A673 (cell line): ENCODE measurements at regions not wholly inside any gene's neighbourhood (a gene's known extent, or its start where the extent isn't known, plus 50 kb on each side); places are given as distances from the start of the nearest gene placed in this dataset.
A peak's percentile ranks its signal among the peaks of the same experiment; 100 is the strongest.
"Not testable (repeated sequence)": the region's sequence is repeated elsewhere in the genome, so short reads cannot be mapped to it uniquely, and the experiment has no call there.

ENCODE experiments used
- BruUV-seq: library from RNA; stranded (reverse); fragments of 400-500 nt; replicated peaks from 2 replicates; lab custom pipeline; 2021; lab: Mats Ljungman, UMichigan
- CTCF ChIA-PET: fragments of 300-600 bp; sonication (Branson Sonifier 250); formaldehyde crosslinking; loops from one replicate; lab custom pipeline; 2022; ENCODE audit warnings: antibody characterized with exemption; lab: Charles Lee
- POLR2A ChIA-PET: fragments of 300-600 bp; sonication (Branson Sonifier 250); formaldehyde crosslinking; loops from one replicate; lab custom pipeline; 2022; ENCODE audit warnings: antibody characterized with exemption; ENCODE audit not compliant: low non-redundant PET; lab: Charles Lee
- DNase-seq: peaks from one replicate; pipeline ENCODE4 v3.0.0-alpha.2; 2015; ENCODE audit warnings: low spot score
- H3K27ac ChIP-seq: fragments of 200-600 bp; sonication (generic); 2 replicates; pipeline ENCODE4 v1.5.1; 2016; ENCODE audit warnings: mixed run types, low read depth, mild to moderate bottlenecking, mixed read lengths, antibody characterized with exemption, low read length; ENCODE audit not compliant: poor library complexity, severe bottlenecking
- H3K27me3 ChIP-seq: fragments of 200-600 bp; sonication (generic); replicated peaks from 2 replicates; pipeline ENCODE4 v1.6.1; 2017; ENCODE audit warnings: mixed run types, low read depth, mild to moderate bottlenecking, mixed read lengths, antibody characterized with exemption, low read length; ENCODE audit not compliant: insufficient read depth, poor library complexity
- H3K36me3 ChIP-seq: fragments of 200-600 bp; sonication (generic); 2 replicates; pipeline ENCODE4 v1.6.1; 2016; ENCODE audit warnings: mixed run types, mild to moderate bottlenecking, mixed read lengths, antibody characterized with exemption, low read length; ENCODE audit not compliant: insufficient read depth, poor library complexity, severe bottlenecking
- H3K4me1 ChIP-seq: fragments of 200-600 bp; sonication (generic); 2 replicates; pipeline ENCODE4 v1.6.1; 2017; ENCODE audit warnings: mixed run types, mild to moderate bottlenecking, mixed read lengths, antibody characterized with exemption, low read length; ENCODE audit not compliant: insufficient read depth, poor library complexity, severe bottlenecking
- H3K4me3 ChIP-seq: fragments of 200-600 bp; sonication (generic); 2 replicates; pipeline ENCODE4 v1.5.1; 2016; ENCODE audit warnings: low read depth, mixed run types, mild to moderate bottlenecking, mixed read lengths, low read length; ENCODE audit not compliant: poor library complexity, severe bottlenecking
- H3K9me3 ChIP-seq: fragments of 200-600 bp; sonication (generic); 2 replicates; pipeline ENCODE4 v1.6.1; 2016; ENCODE audit warnings: mixed run types, low read depth, mild to moderate bottlenecking, mixed read lengths, antibody characterized with exemption, low read length; ENCODE audit not compliant: poor library complexity, severe bottlenecking
- CTCF ChIP-seq: fragments of 300-800, 200-600 bp; sonication (generic); conservative IDR thresholded peaks from 2 replicates; pipeline ENCODE4 v1.5.1; 2017; ENCODE audit warnings: low read depth, mild to moderate bottlenecking, antibody characterized with exemption, low read length, moderate library complexity, mixed read lengths
- EZH2 ChIP-seq: fragments of 200-600 bp; sonication (generic); IDR thresholded peaks from 2 replicates; pipeline ENCODE4 v1.6.1; 2017; ENCODE audit warnings: borderline replicate concordance, low read depth, mild to moderate bottlenecking, mixed read lengths, antibody characterized with exemption, low read length; ENCODE audit not compliant: poor library complexity, severe bottlenecking
- intact Hi-C: fragments of 100-400 bp; cut with micrococcal nuclease; formaldehyde crosslinking; loops from one replicate; pipeline ENCODE4 v1.10.0; 2022; ENCODE audit not compliant: unreplicated experiment

DNA sequence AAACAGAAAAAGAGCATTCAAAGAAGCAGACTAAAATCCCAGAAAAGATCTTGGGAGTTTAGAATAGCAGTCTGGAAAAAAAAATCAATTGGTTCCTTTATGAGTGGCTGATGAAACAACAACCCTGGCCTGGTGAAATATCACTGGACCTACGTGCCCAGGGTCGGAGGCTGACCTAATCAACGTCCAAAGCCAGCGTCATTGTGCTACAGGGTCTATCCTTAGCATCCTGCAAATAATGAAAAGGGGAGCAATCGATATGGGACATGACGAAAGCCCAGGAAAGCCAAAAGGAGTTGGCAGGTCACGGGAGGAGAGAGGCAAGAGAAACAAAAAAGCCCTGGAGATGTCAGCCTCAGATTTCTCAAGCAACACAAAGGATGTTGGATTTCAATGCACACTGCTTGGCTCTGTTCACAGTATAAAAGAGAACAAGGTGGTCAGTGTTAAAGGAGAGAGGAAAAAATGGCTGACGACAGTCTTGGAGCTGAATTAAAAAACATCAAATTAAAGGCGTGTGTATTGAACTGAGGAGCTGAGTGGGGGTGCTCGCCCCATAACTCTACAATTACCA, 148.8 kb downstream of the BLID start:
- peaks cover 19% of the 10 kb centered on the region for H3K4me1 ChIP-seq
- BruUV-seq = no TSS peak
- TF ChIP-seq EZH2 (no peak), CTCF (no peak)
- H3K36me3 ChIP-seq = no peaks in the 10 kb centered on the region
- no peak overlapping the region for H3K27ac ChIP-seq
- ChIA-PET POLR2A (no interaction called here), CTCF (no interaction called here)
- intact Hi-C loops = no loop called here
- H3K27me3 ChIP-seq = no peaks in the 10 kb centered on the region
- H3K4me3 ChIP-seq = no peak overlapping the region
- no peak for DNase-seq
- no peaks in the 10 kb centered on the region for H3K9me3 ChIP-seq

DNA sequence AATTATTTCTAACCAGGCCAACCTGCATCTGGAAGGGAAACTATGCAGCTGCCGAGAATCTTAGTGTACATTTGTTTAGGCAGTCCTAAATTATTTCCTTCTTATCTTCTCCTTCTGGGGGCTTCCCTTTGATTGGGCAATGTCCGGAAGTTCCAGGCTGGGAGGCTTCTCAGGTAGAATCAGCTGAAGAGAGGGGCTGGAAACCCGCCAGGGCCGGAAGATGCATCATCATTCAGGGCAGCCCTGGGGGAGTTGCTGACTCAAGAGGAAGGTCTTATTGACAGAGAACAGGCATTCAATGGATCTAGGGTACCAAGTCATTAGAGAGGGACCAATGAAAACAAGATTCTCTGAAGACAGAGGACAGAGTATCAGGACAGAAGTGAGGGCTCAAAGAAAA, 150.7 kb downstream of the BLID start:
- TF ChIP-seq CTCF (no peak), EZH2 (no peak)
- H3K27ac ChIP-seq = no peak overlapping the region
- no TSS peak for BruUV-seq
- no peaks in the 10 kb centered on the region for H3K9me3 ChIP-seq
- intact Hi-C loops = no loop called here
- peak; percentile 84 for DNase-seq
- peaks cover 19% of the 10 kb centered on the region for H3K4me1 ChIP-seq
- H3K4me3 ChIP-seq = no peak overlapping the region
- ChIA-PET POLR2A (no interaction called here), CTCF (interaction anchor here (0.8 kb wide), 1 partner anchor 136 kb away, joined by 3 read pairs; no protein-coding TSS in a partner anchor)
- H3K27me3 ChIP-seq = no peaks in the 10 kb centered on the region
- H3K36me3 ChIP-seq = no peaks in the 10 kb centered on the region

- no peaks in the 10 kb centered on the region for H3K36me3 ChIP-seq
- DNase-seq = peak; percentile 26
- no peak for TF ChIP-seq CTCF
- TF ChIP-seq EZH2 = no peak
- intact Hi-C loops = no loop called here
- no peak overlapping the region for H3K27ac ChIP-seq
- no peaks in the 10 kb centered on the region for H3K27me3 ChIP-seq
- no peaks in the 10 kb centered on the region for H3K9me3 ChIP-seq
- H3K4me3 ChIP-seq = no peak overlapping the region
- ChIA-PET POLR2A (no interaction called here), CTCF (no interaction called here)
- H3K4me1 ChIP-seq = peaks cover 19% of the 10 kb centered on the region
- no TSS peak for BruUV-seq
These were observed 151.4 kb downstream of the BLID start for GRCh38 chr11:121964591-121964990.

GRCh38 chr11:121963846-121964245, 152.2 kb downstream of the BLID start:
- BruUV-seq, DNase-seq, intact Hi-C loops, H3K9me3 ChIP-seq, H3K27ac ChIP-seq, H3K27me3 ChIP-seq, H3K36me3 ChIP-seq, POLR2A ChIA-PET, CTCF ChIA-PET, H3K4me3 ChIP-seq: not testable (repeated sequence)
- H3K4me1 ChIP-seq = peaks cover 19% of the 10 kb centered on the region
